Endothelial cell (in vitro differentiated cells): ENCODE measurements at regions not wholly inside any gene's neighbourhood (a gene's known extent, or its start where the extent isn't known, plus 50 kb on each side); places are given as distances from the start of the nearest gene placed in this dataset.
"Not testable (repeated sequence)": the region's sequence is repeated elsewhere in the genome, so short reads cannot be mapped to it uniquely, and the experiment has no call there.

Experiments
- DNase-seq: peaks from one replicate; pipeline ENCODE4 v3.0.0; 2021; ENCODE audit warnings: low spot score
- H3K27ac Mint-ChIP-seq: one replicate; pipeline ENCODE4 v1.8.0; 2021; ENCODE audit warnings: mixed read lengths, inconsistent platforms; ENCODE audit not compliant: unreplicated experiment
- H3K27me3 Mint-ChIP-seq: one replicate; pipeline ENCODE4 v1.8.0; 2021; ENCODE audit warnings: mild to moderate bottlenecking, moderate library complexity, mixed read lengths, inconsistent platforms; ENCODE audit not compliant: unreplicated experiment
- H3K36me3 Mint-ChIP-seq: one replicate; pipeline ENCODE4 v1.8.0; 2021; ENCODE audit warnings: mild to moderate bottlenecking, low read depth, mixed read lengths, inconsistent platforms; ENCODE audit not compliant: unreplicated experiment
- H3K4me1 Mint-ChIP-seq: one replicate; pipeline ENCODE4 v1.8.0; 2021; ENCODE audit warnings: mild to moderate bottlenecking, mixed read lengths, inconsistent platforms; ENCODE audit not compliant: unreplicated experiment
- H3K4me3 Mint-ChIP-seq: one replicate; pipeline ENCODE4 v1.8.0; 2021; ENCODE audit warnings: mild to moderate bottlenecking, mixed read lengths, inconsistent platforms; ENCODE audit not compliant: unreplicated experiment
- H3K9me3 Mint-ChIP-seq: one replicate; pipeline ENCODE4 v1.8.0; 2021; ENCODE audit warnings: mixed read lengths, inconsistent platforms; ENCODE audit not compliant: unreplicated experiment
- CTCF ChIP-seq: fragments of 200-600 bp; sonication (generic); IDR thresholded peaks from one replicate; pipeline ENCODE4 v1.5.0; 2021; ENCODE audit warnings: antibody characterized with exemption; ENCODE audit not compliant: unreplicated experiment

- Mint-ChIP-seq H3K36me3 (no peaks in the 10 kb centered on the region), H3K4me3 (no peak overlapping the region), H3K27me3 (peaks cover 7% of the 10 kb centered on the region), H3K4me1 (peaks cover 2% of the 10 kb centered on the region), H3K27ac (no peak overlapping the region), H3K9me3 (no peaks in the 10 kb centered on the region)
- no peak for TF ChIP-seq CTCF
- DNase-seq, result no peak
Measured at GRCh38 chr1:232162001-232162400, 467.9 kb downstream of the SIPA1L2 start.

- H3K4me3 Mint-ChIP-seq, H3K27ac Mint-ChIP-seq, H3K4me1 Mint-ChIP-seq, H3K27me3 Mint-ChIP-seq, DNase-seq, H3K9me3 Mint-ChIP-seq, H3K36me3 Mint-ChIP-seq: not testable (repeated sequence)
Measured at GRCh38 chr1:232158558-232158957, 471.4 kb downstream of the SIPA1L2 start.

GRCh38 chr1:232156070-232156469 is 473.9 kb downstream of the SIPA1L2 start:
- H3K9me3 Mint-ChIP-seq, DNase-seq, H3K36me3 Mint-ChIP-seq, H3K27ac Mint-ChIP-seq, H3K4me3 Mint-ChIP-seq, H3K27me3 Mint-ChIP-seq: not testable (repeated sequence)
- peaks cover 12% of the 10 kb centered on the region for H3K4me1 Mint-ChIP-seq

GRCh38 chr1:232153652-232154051 is 476.3 kb downstream of the SIPA1L2 start:
- H3K36me3 Mint-ChIP-seq, result no peaks in the 10 kb centered on the region
- no peaks in the 10 kb centered on the region for H3K9me3 Mint-ChIP-seq
- H3K27me3 Mint-ChIP-seq, result peaks cover under 1% of the 10 kb centered on the region
- peaks cover 10% of the 10 kb centered on the region for H3K4me1 Mint-ChIP-seq
- no peak for TF ChIP-seq CTCF
- DNase-seq, result no peak
- no peak overlapping the region for H3K4me3 Mint-ChIP-seq
- no peak overlapping the region for H3K27ac Mint-ChIP-seq

- no peaks in the 10 kb centered on the region for H3K36me3 Mint-ChIP-seq
- H3K27me3 Mint-ChIP-seq, result no peaks in the 10 kb centered on the region
- peaks cover 10% of the 10 kb centered on the region for H3K4me1 Mint-ChIP-seq
- no peak overlapping the region for H3K4me3 Mint-ChIP-seq
- H3K27ac Mint-ChIP-seq, result no peak overlapping the region
- DNase-seq, result no peak
- H3K9me3 Mint-ChIP-seq, result no peaks in the 10 kb centered on the region
- no peak for TF ChIP-seq CTCF
Measured at GRCh38 chr1:232150770-232151548, 479.0 kb downstream of the SIPA1L2 start.
